HAP-1 (cell line): ENCODE measurements at regions not wholly inside any gene's neighbourhood (a gene's known extent, or its start where the extent isn't known, plus 50 kb on each side); places are given as distances from the start of the nearest gene placed in this dataset.

Experiments used
- DNase-seq, 2 experiments: peaks; one replicate each; pipeline ENCODE4 v3.0.0-alpha.2; 2016 to 2020; ENCODE audit warnings: low spot score in 2 of 2
- H3K27me3 ChIP-seq: fragments of 250-450 bp; sonication (Bioruptor Pico); 2 replicates; pipeline ENCODE4 v1.5.1; 2020; ENCODE audit warnings: low read depth, mild to moderate bottlenecking, moderate library complexity
- H3K36me3 ChIP-seq: fragments of 250-450 bp; sonication (Bioruptor Pico); replicated peaks from 2 replicates; pipeline ENCODE4 v1.5.1; 2020; ENCODE audit warnings: mild to moderate bottlenecking
- H3K4me1 ChIP-seq: fragments of 250-450 bp; sonication (Bioruptor Pico); 2 replicates; pipeline ENCODE4 v1.5.1; 2020; ENCODE audit warnings: mild to moderate bottlenecking
- H3K4me3 ChIP-seq: fragments of 250-450 bp; sonication (Bioruptor Pico); 2 replicates; pipeline ENCODE4 v1.5.1; 2020; ENCODE audit warnings: mild to moderate bottlenecking, moderate library complexity
- H3K9me3 ChIP-seq: fragments of 250-450 bp; sonication (Bioruptor Pico); 2 replicates; pipeline ENCODE4 v1.5.1; 2020; ENCODE audit warnings: mild to moderate bottlenecking, moderate library complexity
- in situ Hi-C: fragments of 300-500 bp; cut with MboI; formaldehyde crosslinking; loops from 3 replicates; pipeline ENCODE4 v1.14.3; 2020; ENCODE audit warnings: low sequenced_read_pairs, inconsistent platforms, mixed read lengths

- Histone ChIP-seq H3K4me3 (no peak overlapping the region), H3K27me3 (no peaks in the 10 kb centered on the region), H3K36me3 (no peaks in the 10 kb centered on the region), H3K9me3 (no peaks in the 10 kb centered on the region), H3K4me1 (peaks cover 8% of the 10 kb centered on the region)
- DNase-seq: no peak
- in situ Hi-C loops: no loop called here
These were observed 136.9 kb downstream of the NUAK1 start for GRCh38 chr12:106001837-106002218.

DNA sequence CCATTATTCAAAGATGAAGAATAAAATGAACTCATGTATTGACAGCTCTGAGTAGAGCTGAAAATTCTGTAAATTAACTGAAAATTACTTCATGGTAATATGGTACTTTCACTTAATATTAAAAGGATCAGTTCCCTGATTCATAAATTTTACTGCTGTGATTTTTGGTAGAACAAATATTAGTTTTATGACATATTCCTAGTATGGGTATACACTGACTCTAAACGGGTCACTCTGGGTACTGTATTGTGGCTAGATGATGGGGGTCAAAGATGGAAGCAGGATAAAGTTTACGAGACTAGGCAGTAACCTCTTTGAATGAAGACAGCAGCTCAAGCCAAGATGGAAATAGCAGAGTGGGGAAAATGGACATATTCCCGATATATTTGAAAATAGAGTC, 135.5 kb downstream of the NUAK1 start:
- H3K4me3 ChIP-seq: no peak overlapping the region
- no peaks in the 10 kb centered on the region for H3K9me3 ChIP-seq
- no peaks in the 10 kb centered on the region for H3K36me3 ChIP-seq
- in situ Hi-C loops: no loop called here
- no peak for DNase-seq
- H3K4me1 ChIP-seq: peaks cover 8% of the 10 kb centered on the region
- H3K27me3 ChIP-seq: no peaks in the 10 kb centered on the region

GRCh38 chr12:106004289-106004688, 134.5 kb downstream of the NUAK1 start:
- no peak overlapping the region for H3K4me3 ChIP-seq
- no peaks in the 10 kb centered on the region for H3K27me3 ChIP-seq
- H3K9me3 ChIP-seq: no peaks in the 10 kb centered on the region
- DNase-seq: no peak
- H3K36me3 ChIP-seq: no peaks in the 10 kb centered on the region
- H3K4me1 ChIP-seq: peaks cover 8% of the 10 kb centered on the region
- in situ Hi-C loops: no loop called here

GRCh38 chr12:106006382-106006781, 132.4 kb downstream of the NUAK1 start:
- in situ Hi-C loops: no loop called here
- 0 out of 2 replicates have a peak, but pooled peaks cover 2% of the 10 kb centered on the region for H3K4me1 ChIP-seq

GRCh38 chr12:106006940-106007339, 131.8 kb downstream of the NUAK1 start:
- DNase-seq: no peak
- Histone ChIP-seq H3K4me1 (0 out of 2 replicates have a peak, but pooled peaks cover 2% of the 10 kb centered on the region), H3K9me3 (no peaks in the 10 kb centered on the region), H3K36me3 (no peaks in the 10 kb centered on the region), H3K4me3 (no peak overlapping the region), H3K27me3 (no peaks in the 10 kb centered on the region)
- in situ Hi-C loops: no loop called here

More at GRCh38 chr12:106006382-106006781, 132.4 kb downstream of the NUAK1 start:
- Histone ChIP-seq H3K36me3 (no peaks in the 10 kb centered on the region), H3K27me3 (no peaks in the 10 kb centered on the region), H3K4me3 (no peak overlapping the region), H3K9me3 (no peaks in the 10 kb centered on the region)
- DNase-seq: no peak

- DNase-seq: no peak
- Histone ChIP-seq H3K36me3 (no peaks in the 10 kb centered on the region), H3K27me3 (no peaks in the 10 kb centered on the region), H3K4me3 (no peak overlapping the region), H3K9me3 (no peaks in the 10 kb centered on the region), H3K4me1 (0 out of 2 replicates have a peak, but pooled peaks cover 2% of the 10 kb centered on the region)
- in situ Hi-C loops: no loop called here
These were observed 128.0 kb downstream of the NUAK1 start for GRCh38 chr12:106010741-106011140.
